GM21390 (cell line): ENCODE measurements at regions not wholly inside any gene's neighbourhood (a gene's known extent, or its start where the extent isn't known, plus 50 kb on each side); places are given as distances from the start of the nearest gene placed in this dataset.
"Not testable (repeated sequence)": the region's sequence is repeated elsewhere in the genome, so short reads cannot be mapped to it uniquely, and the experiment has no call there.

Source experiments
- ATAC-seq: cut with Tn5 transposase; IDR thresholded peaks from one replicate; pipeline ENCODE4 v1.9.1; 2021; ENCODE audit not compliant: unreplicated experiment

GRCh38 chr14:89060191-89060590 lies 235.7 kb downstream of the TTC8 start:
- no peak for ATAC-seq

GRCh38 chr14:89061696-89062095 lies 237.2 kb downstream of the TTC8 start:
- ATAC-seq = no peak

GRCh38 chr14:89065879-89066278 lies 241.4 kb downstream of the TTC8 start:
- no peak for ATAC-seq

- ATAC-seq = no peak
These were observed 243.0 kb downstream of the TTC8 start for GRCh38 chr14:89067293-89067972.

- ATAC-seq = no peak
These were observed 253.8 kb downstream of the TTC8 start for GRCh38 chr14:89078021-89078795.

- no peak for ATAC-seq
These were observed 260.8 kb downstream of the TTC8 start for GRCh38 chr14:89085231-89085731.

- no peak for ATAC-seq
These were observed 261.4 kb downstream of the TTC8 start for GRCh38 chr14:89085737-89086382.

- no peak for ATAC-seq
These were observed 264.1 kb downstream of the TTC8 start for GRCh38 chr14:89088530-89088929.

- no peak for ATAC-seq
These were observed 264.9 kb downstream of the TTC8 start for GRCh38 chr14:89089330-89089729.

GRCh38 chr14:89091781-89092180 lies 267.3 kb downstream of the TTC8 start:
- ATAC-seq = no peak

GRCh38 chr14:89093083-89093730 lies 268.8 kb downstream of the TTC8 start:
- ATAC-seq = no peak

- ATAC-seq = no peak
These were observed 270.6 kb downstream of the TTC8 start for GRCh38 chr14:89095036-89095435.

GRCh38 chr14:89096946-89097345 lies 272.5 kb downstream of the TTC8 start:
- no peak for ATAC-seq

GRCh38 chr14:89098254-89098653 lies 273.8 kb downstream of the TTC8 start:
- no peak for ATAC-seq

- not testable (repeated sequence) for ATAC-seq
These were observed 279.8 kb downstream of the TTC8 start for GRCh38 chr14:89104171-89104817.

- ATAC-seq = not testable (repeated sequence)
These were observed 280.4 kb downstream of the TTC8 start for GRCh38 chr14:89104861-89105260.
